SK-N-MC (cell line): ENCODE measurements at regions not wholly inside any gene's neighbourhood (a gene's known extent, or its start where the extent isn't known, plus 50 kb on each side); places are given as distances from the start of the nearest gene placed in this dataset.

Experiments used
- EZH2 ChIP-seq: fragments of 200-600 bp; sonication (generic); IDR thresholded peaks from one replicate; pipeline ENCODE4 v1.6.1; 2017; ENCODE audit warnings: antibody characterized with exemption
- FOXP2 ChIP-seq: optimal IDR thresholded peaks from 2 replicates; pipeline ENCODE3; 2011; ENCODE audit warnings: mild to moderate bottlenecking, moderate library complexity; ENCODE audit not compliant: insufficient read depth; ENCODE audit errors: extremely low read length, control extremely low read depth
- POLR2AphosphoS5 ChIP-seq: IDR thresholded peaks from 2 replicates; pipeline ENCODE4 v1.6.1; 2012; ENCODE audit warnings: mild to moderate bottlenecking, low read depth, low read length, borderline replicate concordance

GRCh38 chr4:92099861-92100260, 203.9 kb upstream of the GRID2 start:
- no peak for TF ChIP-seq EZH2
- no peak for TF ChIP-seq POLR2AphosphoS5
- TF ChIP-seq FOXP2, result no peak
